RCC 7860 (cell line): ENCODE measurements at regions not wholly inside any gene's neighbourhood (a gene's known extent, or its start where the extent isn't known, plus 50 kb on each side); places are given as distances from the start of the nearest gene placed in this dataset.

Experiments
- DNase-seq: peaks from one replicate; pipeline ENCODE4 v3.0.0-alpha.2; 2015; ENCODE audit warnings: low spot score
- FAIRE-seq: peaks from 2 replicates; lab custom pipeline; 2012; peaks lifted over from hg19 to GRCh38; lab: Jason Lieb, UNC

GRCh38 chr6:2434116-2434515 is 188.7 kb upstream of the GMDS start:
- peak; percentile 84 for FAIRE-seq

DNA sequence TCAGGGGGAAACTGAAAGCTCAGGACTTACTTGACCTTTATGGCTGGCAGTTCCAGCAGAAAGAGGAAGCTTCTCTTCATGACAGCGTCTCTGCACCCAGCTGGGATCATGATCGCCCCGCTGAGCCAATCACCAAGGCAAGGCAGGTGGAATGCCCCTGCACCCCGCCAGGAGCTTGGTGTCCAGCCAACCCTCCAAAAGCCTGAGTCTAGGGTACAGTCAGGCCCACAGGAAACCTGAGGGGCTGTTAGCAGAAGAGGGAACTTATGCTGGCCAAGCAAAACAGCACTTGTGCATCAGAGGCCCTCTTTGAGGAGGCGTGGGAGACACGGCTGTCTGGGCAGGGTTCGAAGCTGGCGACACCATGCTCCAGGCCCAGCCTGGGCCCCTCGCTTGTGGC is 188.3 kb upstream of the GMDS start:
- no peak for FAIRE-seq
- DNase-seq: no peak

More at GRCh38 chr6:2434116-2434515, 188.7 kb upstream of the GMDS start:
- peak; percentile 88 for DNase-seq

DNA sequence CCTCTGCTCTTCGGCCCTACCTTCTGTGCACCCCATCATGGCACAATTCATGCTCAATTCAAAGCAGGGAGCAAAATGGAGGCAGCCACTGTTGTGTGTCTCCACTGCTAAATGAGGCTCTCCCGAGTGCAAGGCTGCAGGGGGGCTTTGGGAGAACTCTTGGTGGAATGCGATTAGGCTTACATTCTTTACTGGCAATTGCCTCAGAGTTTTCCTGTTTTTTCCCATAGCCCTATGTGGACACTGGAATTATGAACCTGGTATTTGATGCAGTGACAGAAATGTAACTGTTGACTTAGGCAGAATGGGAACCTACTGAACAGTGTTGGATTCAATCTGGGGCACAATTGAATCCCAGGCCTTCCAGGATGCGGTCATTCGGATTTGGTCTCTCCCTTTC is 187.9 kb upstream of the GMDS start:
- DNase-seq: no peak
- FAIRE-seq: no peak

DNA sequence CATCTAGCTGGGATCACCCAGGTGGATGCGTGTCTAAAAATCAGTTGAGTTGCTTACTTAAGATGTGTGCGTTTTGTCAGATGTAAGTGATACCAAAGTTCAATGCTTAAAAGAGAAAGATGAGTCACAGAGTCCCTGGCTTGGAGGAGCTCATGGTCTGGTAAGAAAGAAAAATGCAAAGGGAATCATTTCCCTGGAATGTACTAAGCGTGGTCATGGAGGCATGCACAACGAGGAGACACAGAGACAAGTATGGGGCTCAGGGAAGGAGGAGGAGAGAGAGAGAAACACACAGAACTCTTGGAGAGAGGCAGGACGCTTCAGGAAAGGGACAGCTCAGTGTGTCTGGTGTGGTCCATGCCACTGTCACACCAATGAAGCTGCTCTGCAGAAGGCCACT is 186.9 kb upstream of the GMDS start:
- DNase-seq (peak; percentile 95), FAIRE-seq (peak; percentile 93)

GRCh38 chr6:2430612-2431011 is 185.2 kb upstream of the GMDS start:
- DNase-seq: no peak
- FAIRE-seq: no peak

GRCh38 chr6:2429460-2429859 is 184.1 kb upstream of the GMDS start:
- DNase-seq (no peak), FAIRE-seq (no peak)

GRCh38 chr6:2429032-2429431 is 183.6 kb upstream of the GMDS start:
- FAIRE-seq (no peak), DNase-seq (no peak)

GRCh38 chr6:2426561-2427340 is 181.3 kb upstream of the GMDS start:
- no peak for FAIRE-seq
- no peak for DNase-seq

- no peak for FAIRE-seq
- DNase-seq: no peak
Observed at GRCh38 chr6:2416128-2416712, 170.8 kb upstream of the GMDS start.

DNA sequence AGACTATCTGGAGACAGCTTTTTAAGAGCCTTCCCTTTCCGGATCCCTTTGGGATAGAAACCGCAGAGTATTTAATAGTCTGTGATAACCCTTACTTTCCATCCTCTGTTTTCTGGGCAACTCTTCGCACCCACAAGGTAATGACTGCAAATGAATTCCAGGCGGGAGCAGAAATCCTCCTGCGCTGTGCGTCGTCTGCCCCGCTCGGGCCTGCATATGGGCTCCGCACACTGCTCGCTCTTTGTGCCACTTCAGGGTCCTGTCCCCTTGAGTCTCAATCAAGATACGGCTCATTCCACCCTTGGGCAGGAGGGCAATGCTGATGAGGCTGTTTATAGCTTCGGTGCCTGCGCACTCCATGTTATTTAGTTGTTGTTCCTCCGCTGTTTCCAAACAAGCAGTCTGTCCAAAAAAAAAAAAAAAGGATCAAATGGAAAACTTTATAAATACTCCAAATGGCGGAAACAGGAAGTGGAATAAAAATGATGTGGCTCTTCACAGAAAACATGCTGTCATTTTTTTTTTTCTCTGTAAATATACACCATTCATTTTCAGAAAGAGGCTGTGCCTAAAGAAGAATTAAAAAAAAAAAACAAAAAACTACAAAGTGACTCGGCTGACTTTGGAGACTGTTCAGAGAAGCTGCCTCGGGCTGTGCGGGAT is 169.6 kb upstream of the GMDS start:
- no peak for DNase-seq
- no peak for FAIRE-seq

- FAIRE-seq: no peak
- DNase-seq: peak; percentile 49
Observed at GRCh38 chr6:2412731-2413130, 167.3 kb upstream of the GMDS start.

DNA sequence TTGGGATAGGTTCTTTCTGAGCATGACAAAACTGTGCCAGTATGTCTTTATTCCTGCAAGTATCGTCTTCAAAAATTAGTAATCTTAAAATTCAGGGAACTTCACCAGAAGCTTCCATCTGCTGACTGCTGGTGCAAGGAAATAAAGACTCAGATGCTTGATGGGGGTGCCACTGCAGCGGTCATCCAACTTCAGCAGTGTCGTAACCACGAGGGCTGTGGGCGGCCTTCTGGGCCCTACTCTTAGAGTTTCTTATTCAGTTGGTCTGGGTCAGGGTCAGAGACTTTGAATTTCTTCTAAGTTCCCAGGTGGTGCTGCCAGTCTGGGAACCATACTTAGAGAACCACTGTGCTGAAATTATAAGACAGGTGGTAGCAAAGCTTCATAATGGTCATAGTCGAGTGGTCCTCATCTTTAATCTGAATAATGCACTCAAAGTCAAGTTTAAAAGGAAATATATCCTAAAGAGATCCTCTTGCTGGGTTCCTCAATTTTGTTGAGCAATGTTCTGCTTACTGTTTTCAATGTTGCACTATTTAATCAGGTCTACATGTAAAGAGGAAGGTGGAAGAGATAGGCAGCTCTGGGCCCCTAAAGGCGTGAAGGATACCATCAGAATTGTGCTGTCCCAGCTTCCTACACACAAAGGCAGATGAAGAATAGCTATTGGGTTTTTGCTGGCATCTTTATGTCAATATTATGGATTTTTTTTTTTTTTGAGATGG is 165.4 kb upstream of the GMDS start:
- FAIRE-seq (no peak), DNase-seq (no peak)

DNA sequence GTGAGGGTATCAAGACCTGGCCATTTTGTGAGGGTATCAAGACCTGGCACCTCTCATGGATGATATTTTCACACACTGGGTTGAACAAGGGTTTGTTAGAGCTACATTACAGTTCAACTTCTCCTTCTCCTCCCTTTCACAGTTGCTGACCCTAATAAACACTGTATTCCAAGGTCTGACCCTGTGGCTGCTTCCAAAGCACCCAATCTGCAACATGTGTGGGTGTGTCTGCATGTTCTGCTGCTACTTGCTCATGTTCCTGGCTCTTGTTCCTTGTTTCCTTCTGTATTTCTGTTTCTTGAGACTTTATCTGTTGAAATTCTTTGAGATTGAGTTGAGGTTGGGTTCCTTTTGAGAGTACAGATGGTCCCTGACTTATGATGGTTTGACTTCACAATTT is 162.1 kb upstream of the GMDS start:
- DNase-seq (no peak), FAIRE-seq (no peak)

- FAIRE-seq (no peak), DNase-seq (no peak)
Observed at GRCh38 chr6:2404211-2404929, 159.0 kb upstream of the GMDS start.

- DNase-seq (no peak), FAIRE-seq (no peak)
Observed at GRCh38 chr6:2403546-2403945, 158.1 kb upstream of the GMDS start.

DNA sequence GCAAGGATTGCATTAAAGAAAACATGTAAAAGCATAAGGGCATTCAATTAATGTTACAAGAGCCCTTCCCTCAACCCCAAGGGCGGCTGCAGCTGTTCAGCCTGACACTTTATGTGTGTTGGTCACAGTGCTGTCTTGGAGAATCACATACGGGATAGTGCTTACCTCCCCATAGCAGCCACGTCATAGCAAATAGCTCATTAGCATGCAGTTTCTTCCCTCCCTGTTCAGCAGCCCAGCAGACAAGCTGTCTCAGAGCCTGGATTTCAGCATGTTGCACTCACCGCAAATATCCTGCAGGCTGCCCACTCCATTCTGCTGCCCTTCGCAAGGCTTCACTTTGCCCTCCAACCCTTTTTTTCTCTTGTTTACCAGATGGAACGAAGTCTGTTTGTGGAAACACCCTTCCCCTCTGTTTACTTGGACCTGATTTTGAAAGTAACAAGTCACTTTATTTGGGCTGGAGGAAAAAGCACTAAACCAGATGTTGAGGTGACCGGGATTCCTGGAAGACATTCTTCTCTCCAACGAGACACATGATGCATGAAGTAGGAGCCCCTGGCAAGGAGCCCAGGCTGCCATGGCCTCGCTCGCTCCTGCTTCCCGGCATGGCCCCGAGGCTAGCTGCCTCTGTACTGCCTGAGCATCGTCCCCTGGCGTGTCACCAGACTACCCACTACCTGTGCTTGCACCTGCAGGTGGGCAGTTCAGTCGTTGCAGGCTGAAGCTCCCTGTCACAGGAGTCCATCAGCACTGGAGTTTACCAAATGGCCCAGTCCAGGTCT is 151.6 kb upstream of the GMDS start:
- DNase-seq (peak; percentile 44), FAIRE-seq (no peak)

DNA sequence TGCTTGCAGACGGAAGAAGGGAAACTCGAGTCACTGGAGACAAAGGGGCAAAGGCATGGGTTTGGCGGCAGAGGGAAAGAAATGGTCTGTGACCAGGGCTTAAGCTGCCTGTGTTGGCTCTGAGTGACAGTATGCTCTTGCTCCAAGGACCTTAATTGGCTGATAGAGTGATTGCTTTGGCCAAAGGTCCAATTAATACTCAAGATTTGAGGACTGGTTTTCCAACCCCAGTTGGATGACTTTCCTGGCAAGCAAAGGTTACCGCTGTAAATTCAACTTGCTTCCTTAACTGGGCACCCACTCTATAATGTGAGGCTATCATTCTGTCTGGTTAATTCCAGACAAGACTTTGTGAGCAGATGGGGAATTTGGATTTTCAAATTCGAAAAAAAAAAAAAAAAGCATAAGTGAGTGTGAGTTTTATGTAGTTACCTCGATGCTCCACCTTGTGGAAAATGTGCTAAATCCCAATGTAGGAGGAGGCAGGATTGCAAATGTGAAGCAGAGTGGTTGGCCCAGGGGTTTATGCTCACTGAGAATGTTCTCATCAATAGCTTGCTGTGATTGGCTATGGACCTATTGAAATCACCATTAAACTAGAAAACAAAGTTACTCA is 150.7 kb upstream of the GMDS start:
- no peak for FAIRE-seq
- DNase-seq: no peak

DNA sequence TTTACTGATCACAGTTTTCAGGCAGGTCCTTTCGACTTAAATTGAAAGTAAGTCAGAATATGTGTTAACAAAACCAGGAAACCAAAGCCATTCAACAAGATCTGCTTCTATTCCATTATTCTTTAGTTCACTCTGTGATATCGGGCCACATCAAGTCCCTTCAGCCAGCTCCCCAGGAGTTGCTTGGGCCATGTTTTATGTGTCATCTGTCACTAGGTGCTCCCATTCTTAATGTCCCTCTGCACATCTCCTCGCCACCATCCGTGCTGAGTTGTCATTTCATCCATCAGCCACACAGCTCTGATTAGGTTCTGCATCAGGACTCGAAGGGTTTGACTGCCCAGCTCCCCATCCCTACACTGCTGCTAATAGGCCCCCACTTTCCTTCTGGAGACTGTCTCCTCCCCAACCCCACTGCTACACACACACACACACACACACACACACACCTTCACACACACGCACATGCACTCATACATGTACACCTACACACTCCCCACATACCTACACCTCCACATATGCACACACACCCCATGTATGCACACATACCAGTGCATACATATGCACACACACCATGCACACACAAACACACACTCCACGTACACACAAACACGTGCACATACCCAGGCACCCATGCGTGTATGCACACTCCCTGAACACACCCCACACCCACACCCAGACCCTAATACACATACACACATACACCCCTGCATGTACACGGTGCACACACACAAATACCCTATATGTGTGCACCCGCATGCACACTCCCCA is 143.3 kb upstream of the GMDS start:
- DNase-seq (no peak), FAIRE-seq (no peak)

GRCh38 chr6:2387445-2387844 is 142.0 kb upstream of the GMDS start:
- FAIRE-seq (no peak), DNase-seq (no peak)
